ENCODE measurements at regions not wholly inside any gene's neighbourhood (a gene's known extent, or its start where the extent isn't known, plus 50 kb on each side); places are given as distances from the start of the nearest gene placed in this dataset.
"Not testable (repeated sequence)": the region's sequence is repeated elsewhere in the genome, so short reads cannot be mapped to it uniquely, and the experiment has no call there.

DNA sequence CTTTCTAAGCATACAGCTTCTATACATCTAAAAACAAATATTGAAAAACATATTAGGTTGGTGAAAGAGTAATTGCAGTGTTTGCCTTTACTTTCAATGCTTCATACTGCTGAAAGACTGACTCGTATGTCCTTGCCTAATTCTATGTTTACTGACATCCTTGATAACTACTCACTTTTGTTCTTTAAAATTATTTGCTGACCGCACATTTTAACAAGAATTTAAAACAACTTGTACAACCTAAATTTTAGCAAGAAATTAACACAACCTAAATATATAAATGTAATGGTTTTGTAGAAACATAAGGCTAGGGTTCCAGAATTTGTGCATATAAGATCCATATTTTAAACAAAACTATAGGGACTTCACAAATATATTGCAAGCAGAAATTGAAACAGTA lies 640.2 kb upstream of the MMS22L start:
- DNase-seq = no peak

DNA sequence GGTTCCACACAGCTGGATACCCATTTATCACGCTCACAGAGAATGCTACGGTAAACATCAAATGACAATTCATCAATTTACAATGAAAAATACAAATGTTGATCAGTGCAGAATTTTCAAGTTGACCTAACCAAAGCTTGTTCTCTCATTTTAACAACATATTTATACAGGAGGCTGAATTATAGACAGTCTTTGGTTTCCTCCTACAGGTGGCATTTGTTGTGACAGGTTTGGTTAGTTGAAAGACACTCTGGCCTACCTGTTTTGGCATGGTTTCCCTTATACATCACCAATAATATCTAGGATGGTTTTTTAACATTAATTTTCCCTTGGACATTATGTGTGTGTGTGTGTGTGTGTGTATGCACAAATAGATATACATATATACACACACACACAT lies 642.5 kb upstream of the MMS22L start:
- DNase-seq = no peak

GRCh38 chr6:97939440-97940168 lies 656.6 kb upstream of the MMS22L start:
- no peak for DNase-seq

DNA sequence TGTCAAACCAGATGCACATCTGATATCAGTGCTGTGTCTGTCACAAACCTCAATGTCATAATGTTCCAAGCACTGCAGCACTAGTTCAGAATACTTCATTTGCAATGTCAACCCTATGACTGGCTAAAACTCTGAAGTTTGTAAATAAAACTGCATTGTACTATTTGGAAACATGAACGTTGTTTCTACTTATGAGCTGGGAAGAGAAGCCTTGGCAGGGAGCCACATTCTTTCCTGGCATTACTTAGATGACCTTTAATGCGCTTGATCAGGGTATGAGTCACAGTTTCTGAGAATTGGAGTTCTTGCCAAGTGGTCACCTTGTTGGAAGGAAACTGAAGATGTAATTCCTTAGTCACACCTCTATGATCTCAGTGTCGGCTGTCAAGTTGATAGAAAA lies 664.8 kb upstream of the MMS22L start:
- DNase-seq = no peak

- no peak for DNase-seq
Measured at GRCh38 chr6:97958134-97958533, 675.1 kb upstream of the MMS22L start.

- DNase-seq = no peak
Measured at GRCh38 chr6:97963193-97963592, 680.2 kb upstream of the MMS22L start.

GRCh38 chr6:97969065-97969464 lies 686.0 kb upstream of the MMS22L start:
- no peak for DNase-seq

DNA sequence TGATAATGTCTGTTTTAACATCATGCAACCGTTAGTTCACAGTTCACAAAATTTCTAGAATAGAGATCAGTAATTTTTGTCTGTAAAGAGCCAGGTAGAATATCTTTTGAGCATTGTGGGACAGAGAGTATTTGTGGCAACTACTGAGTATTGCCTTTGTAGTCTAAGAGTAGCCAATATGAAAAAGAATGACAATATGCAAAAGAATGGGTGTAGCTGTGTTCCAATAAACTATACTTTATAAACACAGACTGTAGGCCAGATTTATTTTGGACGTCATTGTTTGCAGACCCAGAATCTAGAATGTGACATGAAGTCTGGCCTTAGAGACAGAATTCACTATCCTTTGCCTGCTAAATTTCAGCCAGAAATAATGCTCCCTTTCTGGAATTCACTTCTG lies 694.1 kb upstream of the MMS22L start:
- DNase-seq = no peak

DNA sequence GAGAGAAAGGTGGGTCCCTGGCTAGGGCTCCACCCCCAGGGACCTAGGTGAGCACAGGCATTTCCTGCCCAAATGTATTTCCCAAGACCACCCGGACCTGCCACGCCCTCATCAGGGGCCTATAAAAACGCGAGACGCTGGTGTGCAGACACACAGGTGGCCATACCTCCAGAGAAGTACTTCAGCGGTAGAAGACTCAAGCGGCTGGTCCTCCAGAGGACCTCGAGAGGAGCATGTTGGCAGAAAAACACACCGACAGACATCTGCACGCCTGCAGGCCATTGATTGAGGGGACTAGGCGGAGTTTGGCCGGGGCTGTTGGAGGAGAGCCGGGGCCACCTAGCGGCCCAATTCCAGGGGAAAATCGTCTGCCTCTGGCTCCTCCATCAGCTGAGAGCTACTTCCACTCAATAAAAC lies 695.8 kb upstream of the MMS22L start:
- no peak for DNase-seq

DNA sequence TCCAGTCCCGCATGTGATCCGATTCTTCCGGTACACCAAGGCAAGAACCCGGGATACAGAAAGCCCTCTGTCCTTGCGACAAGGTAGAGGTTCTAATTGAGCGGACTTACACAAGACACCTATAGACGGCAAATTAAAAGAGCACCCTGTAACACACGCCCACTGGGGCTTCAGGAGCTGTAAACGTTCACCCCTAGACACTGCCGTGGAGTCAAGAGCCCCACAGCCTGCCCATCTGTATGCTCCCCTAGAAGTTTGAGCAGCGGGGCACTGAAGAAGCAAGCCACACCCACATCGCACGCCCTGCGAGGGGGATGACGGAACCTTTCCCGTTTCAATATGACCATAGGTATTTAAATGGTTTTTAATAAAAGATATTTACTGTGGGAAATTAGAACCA lies 696.3 kb upstream of the MMS22L start:
- not testable (repeated sequence) for DNase-seq

- no peak for DNase-seq
Measured at GRCh38 chr6:97989451-97989850, 706.4 kb upstream of the MMS22L start.

DNA sequence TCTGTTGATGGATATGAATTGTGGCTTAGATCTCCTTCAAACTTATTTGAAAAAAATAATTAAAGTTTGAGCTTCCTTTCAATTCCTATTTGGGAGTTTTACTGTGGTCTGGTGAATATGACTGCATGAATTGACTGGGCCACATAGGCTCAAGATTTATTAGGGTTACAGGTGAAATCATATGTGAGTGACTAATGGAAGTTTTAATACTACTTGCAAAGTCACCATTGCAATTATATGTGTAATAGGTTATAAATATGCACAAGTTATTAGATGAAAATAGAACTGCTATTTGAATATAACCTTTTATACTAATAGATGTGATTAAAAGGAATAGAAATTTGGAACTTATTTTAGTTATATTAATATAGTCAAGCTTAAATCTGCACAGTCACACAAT lies 712.1 kb upstream of the MMS22L start:
- no peak for DNase-seq

DNA sequence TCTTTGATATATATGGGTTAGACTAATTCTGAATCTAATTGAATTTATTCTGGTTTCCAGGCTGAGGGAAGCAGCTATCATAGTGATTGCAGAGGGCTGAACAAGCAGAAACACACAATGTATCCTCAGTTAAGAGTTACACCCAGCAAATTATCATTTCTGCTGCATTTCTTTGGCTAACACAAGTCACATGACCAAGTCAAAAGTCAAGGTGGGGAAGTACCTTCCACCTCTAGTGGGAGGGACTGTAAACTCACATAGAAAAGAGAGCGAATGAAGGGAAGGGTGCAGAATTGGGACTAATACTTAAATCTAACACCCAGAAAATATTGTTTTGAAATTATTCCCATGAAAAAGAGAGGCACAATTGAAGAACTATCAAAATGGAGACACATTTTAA lies 719.7 kb upstream of the MMS22L start:
- DNase-seq = no peak

GRCh38 chr6:98014442-98015201 lies 731.6 kb upstream of the MMS22L start:
- no peak for DNase-seq

GRCh38 chr6:98016565-98016964 lies 733.5 kb upstream of the MMS22L start:
- no peak for DNase-seq

DNA sequence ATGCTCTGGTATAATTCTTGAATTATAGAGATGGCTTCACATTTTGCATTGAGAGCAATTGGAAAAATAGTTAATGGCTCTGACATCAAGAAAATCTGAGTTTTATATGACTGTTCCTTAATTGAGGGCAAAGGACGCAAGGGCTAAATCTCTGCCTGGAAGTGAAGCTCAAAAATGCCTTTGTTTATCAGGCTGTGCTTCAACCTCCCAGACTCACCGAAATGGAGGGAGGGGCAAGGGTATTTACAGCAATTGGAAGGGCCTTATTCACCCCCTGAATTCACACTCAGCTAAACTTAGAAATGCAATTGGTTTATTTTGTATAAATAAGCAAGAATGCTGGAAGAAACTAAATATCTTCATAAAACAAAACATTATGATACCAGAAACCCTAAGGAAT lies 737.2 kb upstream of the MMS22L start:
- DNase-seq = no peak

DNA sequence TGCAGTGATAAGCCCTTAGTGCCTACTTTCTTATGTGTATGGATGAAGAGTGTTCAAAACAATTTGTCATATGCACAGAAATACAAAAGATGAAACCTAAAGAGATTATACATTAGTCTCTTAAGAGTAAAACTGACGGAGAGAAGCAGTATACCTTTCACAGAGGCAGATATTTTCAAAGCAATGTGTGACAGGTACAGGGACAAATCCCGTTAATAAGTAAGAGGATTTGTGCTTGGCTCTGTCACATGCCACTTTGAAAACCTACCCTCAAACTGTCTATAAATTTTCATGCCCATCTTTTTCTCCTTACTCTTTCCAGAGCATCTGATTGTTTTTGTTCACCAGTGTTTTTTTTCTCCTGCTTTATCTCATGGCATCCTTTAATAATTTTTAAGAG lies 741.3 kb upstream of the MMS22L start:
- no peak for DNase-seq

DNA sequence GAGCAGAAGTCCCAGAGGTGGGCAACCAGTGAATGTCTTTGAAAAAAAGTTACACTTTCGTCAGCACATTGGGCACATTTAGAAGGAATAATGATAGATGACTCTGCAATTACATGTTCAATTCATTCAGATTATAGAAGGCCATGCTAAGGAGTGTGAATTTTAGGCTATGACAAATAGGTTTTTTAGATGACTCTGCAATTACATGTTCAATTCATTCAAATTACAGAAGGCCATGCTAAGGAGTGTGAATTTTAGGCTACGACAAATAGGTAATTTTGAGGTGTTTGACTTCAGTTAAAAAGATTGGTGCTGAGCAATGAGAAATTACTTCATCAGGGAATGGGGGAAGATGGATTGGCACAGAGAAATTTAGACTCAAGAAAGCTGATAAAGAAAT lies 744.9 kb upstream of the MMS22L start:
- DNase-seq = no peak

GRCh38 chr6:98033617-98034016 lies 750.6 kb upstream of the MMS22L start:
- DNase-seq = no peak

DNA sequence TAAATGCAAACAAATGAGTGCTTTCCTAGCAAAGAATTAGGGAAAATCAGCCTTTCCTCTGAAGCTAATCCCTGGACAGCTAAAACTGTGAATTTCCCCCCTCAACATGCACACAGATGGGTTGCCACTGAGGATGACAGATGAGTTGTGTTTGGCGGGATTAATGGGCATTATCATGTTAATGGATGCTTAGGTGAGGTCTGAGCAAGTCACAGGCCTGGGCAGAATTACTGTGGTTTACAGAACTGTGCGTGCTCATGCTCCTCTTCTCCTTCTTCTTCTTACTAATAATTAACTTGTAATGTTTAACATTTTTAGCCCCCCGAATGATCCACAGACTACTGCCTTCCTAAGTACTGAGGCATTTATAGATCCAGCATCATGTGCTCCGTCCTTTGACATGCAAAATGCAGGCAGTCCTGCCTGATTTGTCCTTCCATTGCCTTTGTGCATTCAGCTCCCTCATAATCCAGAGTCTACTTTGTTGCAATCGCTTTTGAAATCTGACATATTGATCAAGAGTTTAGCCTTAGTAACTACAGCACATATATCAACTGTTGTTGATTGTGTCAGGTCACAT lies 753.4 kb upstream of the MMS22L start:
- no peak for DNase-seq

GRCh38 chr6:98037571-98037970 lies 754.6 kb upstream of the MMS22L start:
- DNase-seq = no peak

- no peak for DNase-seq
Measured at GRCh38 chr6:98039443-98039842, 756.4 kb upstream of the MMS22L start.

GRCh38 chr6:98039904-98040607 lies 757.0 kb upstream of the MMS22L start:
- no peak for DNase-seq

DNA sequence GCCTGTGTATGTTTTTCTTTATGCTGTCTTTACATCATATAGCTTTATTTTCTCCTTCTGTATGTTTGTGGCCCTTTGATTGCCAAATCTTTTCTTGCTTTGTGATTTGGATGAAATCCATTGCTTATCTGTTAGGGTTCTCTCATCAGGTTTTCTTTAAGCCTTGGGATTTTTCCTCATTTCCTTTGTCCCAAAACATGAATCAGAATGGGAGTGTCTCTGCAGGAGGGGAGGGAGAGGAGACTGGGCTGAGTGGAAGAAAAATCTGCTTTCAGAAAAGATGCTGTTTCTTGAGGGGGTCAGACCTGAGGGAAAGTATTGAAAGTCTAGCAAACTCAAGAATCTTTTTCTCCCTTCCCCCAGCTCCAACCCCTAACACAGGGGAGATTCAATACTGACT lies 758.0 kb upstream of the MMS22L start:
- DNase-seq = no peak

Data from activated gamma-delta T cell (primary cell).